Adrenal gland (tissue), 5 donors: ENCODE measurements at regions not wholly inside any gene's neighbourhood (a gene's known extent, or its start where the extent isn't known, plus 50 kb on each side); places are given as distances from the start of the nearest gene placed in this dataset.

ENCODE experiments used
- CTCF ChIP-seq, 6 experiments: fragments of 450-650 bp in 4 of 6; fragments of 200-600 bp in 2 of 6; sonication (generic) in 1 of 6; IDR thresholded peaks; 1 replicate in 5 of 6; 2 replicates in 1 of 6; pipeline versions ENCODE4 v1.5.1 to v1.8.0; 2016 to 2021; ENCODE audit warnings: antibody characterized with exemption in 6 of 6, mild to moderate bottlenecking in 2 of 6, moderate library complexity in 1 of 6
- POLR2A ChIP-seq, 2 donors: fragments of 450-650 bp; IDR thresholded peaks; one replicate each; pipeline ENCODE4 v1.6.1; 2017; ENCODE audit warnings: antibody characterized with exemption in 2 of 2, mild to moderate bottlenecking in 2 of 2, moderate library complexity in 1 of 2
- donor health status: DM: no; HTN: no; CAD: no.

GRCh38 chr5:28512648-28513047 is 1474.3 kb upstream of the CDH9 start:
- TF ChIP-seq CTCF (IDR thresholded peaks at IDR 0.05) (no peak), POLR2A (IDR thresholded peaks at IDR 0.05) (no peak)
